ENCODE measurements at regions not wholly inside any gene's neighbourhood (a gene's known extent, or its start where the extent isn't known, plus 50 kb on each side); places are given as distances from the start of the nearest gene placed in this dataset.

- in situ Hi-C loops (cut with MboI; ENCODE audit: low pct_unique_long_range_greater_than_20kb, low sequenced_read_pairs): no loop called here
Observed at GRCh38 chr2:167492486-167492885, 604.2 kb downstream of the XIRP2 start.

DNA sequence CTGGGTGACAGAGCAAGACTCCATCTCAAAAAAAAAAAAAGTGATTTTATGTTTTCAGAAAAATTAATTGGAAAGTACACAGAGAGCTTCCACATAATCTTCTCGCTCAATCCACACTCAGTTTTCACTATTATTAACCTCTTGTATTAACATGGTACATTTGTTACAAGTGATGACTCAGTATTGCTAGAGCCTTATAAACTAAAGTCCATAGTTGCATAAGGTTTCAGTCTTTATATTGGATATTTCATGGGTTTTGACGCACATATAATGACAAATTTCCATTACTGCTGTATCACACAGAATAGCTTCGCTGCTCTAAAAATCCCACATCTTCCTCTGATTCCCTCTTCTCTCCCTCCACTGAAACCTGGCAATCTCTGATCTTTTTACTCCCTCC, 603.5 kb downstream of the XIRP2 start:
- in situ Hi-C loops (cut with MboI; ENCODE audit: low pct_unique_long_range_greater_than_20kb, low sequenced_read_pairs): no loop called here
- no peak for DNase-seq

More at GRCh38 chr2:167492486-167492885, 604.2 kb downstream of the XIRP2 start:
- DNase-seq: no peak

GRCh38 chr2:167490455-167490854, 602.2 kb downstream of the XIRP2 start:
- in situ Hi-C loops (cut with MboI; ENCODE audit: low pct_unique_long_range_greater_than_20kb, low sequenced_read_pairs): no loop called here
- no peak for DNase-seq

GRCh38 chr2:167489325-167489724, 601.0 kb downstream of the XIRP2 start:
- no peak for DNase-seq
- in situ Hi-C loops (cut with MboI; ENCODE audit: low pct_unique_long_range_greater_than_20kb, low sequenced_read_pairs): no loop called here

- in situ Hi-C loops (cut with MboI; ENCODE audit: low pct_unique_long_range_greater_than_20kb, low sequenced_read_pairs): no loop called here
- no peak for DNase-seq
Observed at GRCh38 chr2:167487728-167488127, 599.4 kb downstream of the XIRP2 start.

DNA sequence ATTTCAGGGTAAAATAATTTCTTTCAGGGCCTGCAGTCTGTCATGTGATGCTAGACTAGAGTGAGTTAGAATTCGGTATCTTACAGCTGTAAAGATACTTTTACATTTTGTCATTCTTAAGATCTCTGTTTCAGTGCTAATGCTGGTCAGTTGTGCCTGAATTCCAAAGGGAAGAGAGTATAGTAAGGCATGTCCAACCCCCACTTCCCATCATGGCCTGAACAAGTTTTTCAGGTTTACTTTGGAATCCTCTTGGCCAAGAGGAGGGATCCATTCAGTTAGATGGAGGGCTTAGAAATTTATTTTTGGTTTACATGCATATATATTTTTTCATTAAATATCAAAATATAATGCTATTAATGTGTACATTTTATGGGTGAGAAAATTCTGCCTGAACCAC, 596.6 kb downstream of the XIRP2 start:
- in situ Hi-C loops (cut with MboI; ENCODE audit: low pct_unique_long_range_greater_than_20kb, low sequenced_read_pairs): no loop called here
- DNase-seq: no peak

DNA sequence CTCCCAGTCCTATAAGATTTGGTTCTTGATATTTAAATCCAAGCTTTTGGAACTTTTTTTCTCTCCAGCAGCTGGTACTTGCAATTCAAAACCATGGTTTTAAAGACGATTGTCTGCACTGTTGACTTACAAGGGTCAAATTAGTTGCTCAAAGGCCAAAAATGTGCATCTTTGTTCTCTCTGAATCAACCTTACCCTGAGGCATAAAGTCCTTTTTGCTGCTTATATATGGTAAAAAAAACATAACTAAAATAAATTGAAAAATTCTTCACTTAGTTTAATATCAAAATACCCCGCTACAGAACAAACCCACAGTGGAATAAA, 592.7 kb downstream of the XIRP2 start:
- DNase-seq: no peak
- in situ Hi-C loops (cut with MboI; ENCODE audit: low pct_unique_long_range_greater_than_20kb, low sequenced_read_pairs): no loop called here

GRCh38 chr2:167480232-167480985, 592.1 kb downstream of the XIRP2 start:
- in situ Hi-C loops (cut with MboI; ENCODE audit: low pct_unique_long_range_greater_than_20kb, low sequenced_read_pairs): no loop called here
- no peak for DNase-seq

- no peak for DNase-seq
- in situ Hi-C loops (cut with MboI; ENCODE audit: low pct_unique_long_range_greater_than_20kb, low sequenced_read_pairs): no loop called here
Observed at GRCh38 chr2:167478196-167478595, 589.9 kb downstream of the XIRP2 start.

- DNase-seq: no peak
- in situ Hi-C loops (cut with MboI; ENCODE audit: low pct_unique_long_range_greater_than_20kb, low sequenced_read_pairs): no loop called here
Observed at GRCh38 chr2:167475791-167476190, 587.5 kb downstream of the XIRP2 start.

DNA sequence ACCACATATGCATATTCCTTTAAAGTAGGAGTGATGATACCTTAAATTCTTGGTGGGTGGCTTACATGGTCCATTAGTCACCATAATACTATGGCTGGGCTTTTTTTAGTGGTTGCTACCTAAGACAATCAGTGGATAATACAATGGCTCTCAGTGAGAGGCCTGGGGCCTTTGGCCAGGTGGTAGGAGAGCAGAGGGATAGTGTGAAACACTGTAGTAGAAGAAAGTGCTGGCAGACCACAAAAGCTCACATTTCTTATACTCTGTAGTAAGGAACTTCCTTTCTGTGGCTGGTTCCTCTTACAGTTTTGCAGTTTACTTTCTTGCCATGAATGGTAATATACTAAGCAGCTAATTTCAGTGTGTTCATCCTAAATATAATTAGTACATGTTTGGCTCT, 583.5 kb downstream of the XIRP2 start:
- in situ Hi-C loops (cut with MboI; ENCODE audit: low pct_unique_long_range_greater_than_20kb, low sequenced_read_pairs): no loop called here
- no peak for DNase-seq

- DNase-seq: no peak
- in situ Hi-C loops (cut with MboI; ENCODE audit: low pct_unique_long_range_greater_than_20kb, low sequenced_read_pairs): no loop called here
Observed at GRCh38 chr2:167471332-167471731, 583.1 kb downstream of the XIRP2 start.

- in situ Hi-C loops (cut with MboI; ENCODE audit: low pct_unique_long_range_greater_than_20kb, low sequenced_read_pairs): no loop called here
- no peak for DNase-seq
Observed at GRCh38 chr2:167462379-167462778, 574.1 kb downstream of the XIRP2 start.

DNA sequence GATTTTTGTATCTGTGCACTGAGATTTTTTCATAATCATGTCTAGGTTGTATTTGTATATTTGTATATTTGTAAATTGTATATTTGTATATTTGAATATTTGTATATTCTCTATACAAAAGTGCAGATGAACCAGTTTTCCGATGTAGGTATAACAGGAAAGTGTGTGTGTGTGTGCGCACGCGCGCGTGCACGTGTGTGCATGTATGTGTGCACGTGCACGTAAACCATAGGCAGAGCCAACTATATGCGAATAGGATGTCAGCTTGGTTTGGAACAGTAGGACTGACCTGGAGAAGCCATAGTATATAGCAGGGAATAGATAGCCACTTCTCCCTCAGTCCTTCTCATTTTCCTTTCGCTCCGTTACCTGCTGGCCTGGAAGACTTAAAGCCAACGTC, 565.8 kb downstream of the XIRP2 start:
- no peak for DNase-seq
- in situ Hi-C loops (cut with MboI; ENCODE audit: low pct_unique_long_range_greater_than_20kb, low sequenced_read_pairs): no loop called here

DNA sequence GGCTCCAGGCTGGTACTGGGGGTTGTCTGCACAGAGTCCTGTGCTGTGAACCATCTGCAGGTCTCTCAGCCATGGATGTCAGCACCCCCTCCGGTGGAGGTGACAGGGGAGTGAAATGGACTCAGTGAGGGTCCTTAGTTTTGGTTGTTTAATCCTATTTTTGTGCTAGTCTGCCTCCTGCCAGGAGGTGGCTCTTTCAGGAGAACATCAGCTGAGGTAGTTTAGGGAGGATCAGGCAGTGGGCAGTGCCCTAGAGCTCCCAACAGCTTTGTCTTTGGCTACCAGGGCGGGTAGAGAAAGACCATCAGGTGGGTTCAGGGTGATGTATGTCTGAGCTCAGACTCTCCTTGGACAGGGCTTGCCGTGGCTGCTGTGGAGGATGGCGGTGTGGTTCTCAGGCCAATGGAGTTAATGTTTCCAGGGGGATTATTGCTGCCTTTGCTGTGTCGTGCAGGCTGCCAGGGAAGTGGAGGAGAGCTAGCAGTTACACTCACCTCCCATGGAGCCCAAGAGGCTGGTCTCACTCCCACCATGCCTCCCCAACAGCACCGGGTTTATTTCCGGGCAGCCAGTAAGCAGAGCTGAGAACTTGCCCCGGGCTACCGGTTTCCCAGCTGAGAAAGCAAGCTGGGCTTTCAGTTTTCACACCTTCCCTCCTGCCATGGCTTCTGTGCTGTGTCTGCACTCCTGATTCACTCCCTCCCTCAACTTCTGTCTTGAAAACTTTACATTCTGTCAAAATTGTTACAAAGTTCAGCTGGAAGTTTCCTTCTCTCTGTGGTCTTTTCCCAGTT, 563.4 kb downstream of the XIRP2 start:
- in situ Hi-C loops (cut with MboI; ENCODE audit: low pct_unique_long_range_greater_than_20kb, low sequenced_read_pairs): no loop called here
- DNase-seq: no peak

DNA sequence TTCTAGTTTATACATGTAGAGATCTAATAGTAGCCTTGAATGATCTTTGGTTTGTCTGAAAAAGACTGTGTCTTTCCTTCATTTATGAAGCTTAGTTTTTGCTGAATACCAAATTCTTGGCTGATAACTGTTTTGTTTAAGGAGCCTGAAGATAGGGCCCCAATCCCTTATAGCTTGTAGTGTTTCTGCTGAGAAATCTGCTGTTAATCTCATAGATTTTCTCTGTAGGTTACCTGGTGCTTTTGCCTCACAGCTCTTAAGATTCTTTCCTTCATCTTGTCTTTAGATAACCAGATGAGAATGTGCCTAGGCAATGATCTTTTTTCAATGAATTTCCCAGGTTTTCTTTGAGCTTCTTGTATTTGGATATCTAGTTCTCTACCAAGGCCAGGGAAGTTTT, 562.1 kb downstream of the XIRP2 start:
- DNase-seq: no peak
- in situ Hi-C loops (cut with MboI; ENCODE audit: low pct_unique_long_range_greater_than_20kb, low sequenced_read_pairs): no loop called here

DNA sequence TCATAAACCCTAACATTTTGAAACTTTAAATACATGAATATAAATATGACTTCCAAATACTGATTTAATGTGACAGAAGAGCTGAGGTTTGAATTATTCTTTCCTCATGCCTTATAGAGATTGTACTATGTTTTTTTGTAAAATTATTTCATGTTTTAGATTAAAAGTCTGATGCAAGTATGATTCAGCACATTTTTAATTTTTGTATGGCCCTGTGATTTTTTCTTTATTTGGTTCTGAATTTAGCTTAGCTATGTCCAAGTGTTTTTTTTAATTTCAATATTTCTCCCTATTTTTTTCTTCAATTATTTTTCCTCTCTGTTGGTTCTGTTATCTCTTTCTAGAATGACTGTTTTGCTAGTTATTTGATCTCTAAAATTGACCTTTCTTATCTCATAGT, 552.1 kb downstream of the XIRP2 start:
- in situ Hi-C loops (cut with MboI; ENCODE audit: low pct_unique_long_range_greater_than_20kb, low sequenced_read_pairs): no loop called here

DNA sequence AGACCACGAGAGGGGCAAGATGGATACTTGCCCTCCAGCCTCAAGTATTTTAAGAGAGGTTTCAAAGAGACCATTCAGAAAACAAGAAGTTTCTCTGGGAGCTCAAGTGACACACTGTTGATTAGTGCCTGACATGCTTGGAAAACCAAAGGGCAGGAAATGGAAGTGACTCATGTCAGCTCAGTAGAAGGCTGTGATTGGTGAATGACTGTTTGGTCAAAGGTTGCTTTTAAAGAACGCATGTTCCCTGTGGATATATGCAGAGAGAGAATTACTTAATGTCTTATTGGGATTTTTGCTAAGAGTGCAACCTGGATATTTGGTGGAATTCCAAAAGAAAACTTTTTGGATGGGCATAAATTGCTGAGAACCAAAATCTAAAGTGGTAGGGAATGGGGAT, 549.9 kb downstream of the XIRP2 start:
- no peak for DNase-seq
- in situ Hi-C loops (cut with MboI; ENCODE audit: low pct_unique_long_range_greater_than_20kb, low sequenced_read_pairs): no loop called here

More for the DNA sequence above, 552.1 kb downstream of the XIRP2 start:
- no peak for DNase-seq

DNA sequence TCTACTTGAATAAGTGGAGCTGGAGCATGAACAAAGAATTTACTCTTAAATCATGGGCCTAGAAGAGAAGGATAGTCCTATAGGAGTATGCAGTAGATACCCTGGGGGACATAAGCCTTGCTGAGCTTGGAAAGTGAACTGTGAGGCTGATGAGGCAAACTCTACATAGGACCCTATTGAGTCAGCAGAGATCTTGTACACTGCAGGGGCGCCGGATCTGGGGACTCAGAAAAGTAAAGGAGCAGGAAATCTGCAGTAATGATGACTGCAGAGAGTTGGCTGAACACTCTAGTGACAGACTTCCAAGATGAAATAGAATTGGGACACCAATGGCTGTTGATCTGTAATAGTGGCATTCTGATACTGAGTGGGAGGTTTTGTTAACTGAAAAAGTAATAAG, 543.7 kb downstream of the XIRP2 start:
- DNase-seq: no peak
- in situ Hi-C loops (cut with MboI; ENCODE audit: low pct_unique_long_range_greater_than_20kb, low sequenced_read_pairs): no loop called here

DNA sequence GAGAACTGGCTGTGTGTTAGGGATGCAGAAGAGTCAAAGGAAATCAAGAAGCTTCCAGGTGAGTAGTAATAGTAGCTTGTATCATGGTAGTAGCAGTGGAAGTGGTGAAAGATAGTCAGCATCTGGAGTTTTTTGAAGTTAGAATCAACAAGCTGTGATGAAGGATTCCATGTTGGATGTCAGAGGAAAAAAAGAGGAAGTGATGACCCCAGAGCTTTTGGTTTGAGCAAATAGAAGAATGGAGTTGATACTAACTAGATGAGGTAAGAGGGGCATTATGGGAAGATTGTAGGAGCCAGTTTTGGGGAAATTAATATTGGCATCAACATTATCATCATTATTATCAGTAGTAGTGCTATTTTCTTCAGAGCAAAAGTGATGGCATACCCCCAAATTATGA, 542.2 kb downstream of the XIRP2 start:
- in situ Hi-C loops (cut with MboI; ENCODE audit: low pct_unique_long_range_greater_than_20kb, low sequenced_read_pairs): no loop called here
- no peak for DNase-seq
